Colonic mucosa (tissue), 4 donors: ENCODE measurements at regions not wholly inside any gene's neighbourhood (a gene's known extent, or its start where the extent isn't known, plus 50 kb on each side); places are given as distances from the start of the nearest gene placed in this dataset.
"Not testable (repeated sequence)": the region's sequence is repeated elsewhere in the genome, so short reads cannot be mapped to it uniquely, and the experiment has no call there.

Experiments
- DNase-seq: peaks from one replicate; pipeline ENCODE4 v3.0.0-alpha.2; 2020
- H3K27ac ChIP-seq: fragments of 200-600 bp; one replicate; pipeline ENCODE4 v1.8.0; 2021
- H3K27me3 ChIP-seq: fragments of 200-600 bp; one replicate; pipeline ENCODE4 v1.8.0; 2021
- H3K36me3 ChIP-seq: fragments of 200-600 bp; one replicate; pipeline ENCODE4 v1.8.0; 2021
- H3K4me1 ChIP-seq: fragments of 200-600 bp; one replicate; pipeline ENCODE4 v1.8.0; 2021; ENCODE audit warnings: mild to moderate bottlenecking
- H3K4me3 ChIP-seq: fragments of 200-600 bp; one replicate; pipeline ENCODE4 v1.8.0; 2021
- H3K9ac ChIP-seq, 2 donors: one replicate each; pipeline ENCODE4 v1.7.0; 2013; ENCODE audit warnings: control low read depth in 2 of 2, low read depth in 2 of 2, low read length in 2 of 2
- H3K9me3 ChIP-seq: fragments of 200-600 bp; one replicate; pipeline ENCODE4 v1.8.0; 2021
- CTCF ChIP-seq: fragments of 200-600 bp; IDR thresholded peaks from one replicate; pipeline ENCODE4 v1.8.0; 2022; ENCODE audit warnings: antibody characterized with exemption, mild to moderate bottlenecking
- intact Hi-C: fragments of 100-400 bp; cut with DNase I; formaldehyde crosslinking; loops from one replicate; pipeline ENCODE4 v1.14.1; 2022
- donor health status: healthy.
- donor health status: DM: no; HTN: no; CAD: no.
- donor health status: DM: no; HTN: no; CAD: no.

- Histone ChIP-seq H3K27ac (no peak overlapping the region), H3K36me3 (no peaks in the 10 kb centered on the region), H3K4me3 (no peak overlapping the region), H3K27me3 (no peaks in the 10 kb centered on the region), H3K9me3 (no peaks in the 10 kb centered on the region), H3K9ac (no peak overlapping the region), H3K4me1 (no peaks in the 10 kb centered on the region)
- DNase-seq = no peak
- intact Hi-C loops = no loop called here
- no peak for TF ChIP-seq CTCF
Observed at GRCh38 chr2:180698668-180699067, 281.7 kb upstream of the UBE2E3 start.

- H3K36me3 ChIP-seq = no peaks in the 10 kb centered on the region
- no peak overlapping the region for H3K27ac ChIP-seq
- H3K4me1 ChIP-seq = no peaks in the 10 kb centered on the region
- no peak for TF ChIP-seq CTCF
- intact Hi-C loops = no loop called here
- H3K4me3 ChIP-seq = no peak overlapping the region
- DNase-seq = no peak
- no peaks in the 10 kb centered on the region for H3K27me3 ChIP-seq
- H3K9me3 ChIP-seq = no peaks in the 10 kb centered on the region
- H3K9ac ChIP-seq = no peak overlapping the region
Observed at GRCh38 chr2:180695586-180696401, 284.6 kb upstream of the UBE2E3 start.

- no peaks in the 10 kb centered on the region for H3K36me3 ChIP-seq
- H3K9me3 ChIP-seq = no peaks in the 10 kb centered on the region
- no peak for DNase-seq
- H3K27ac ChIP-seq = no peak overlapping the region
- intact Hi-C loops = no loop called here
- no peak for TF ChIP-seq CTCF
- no peaks in the 10 kb centered on the region for H3K4me1 ChIP-seq
- no peak overlapping the region for H3K4me3 ChIP-seq
- H3K9ac ChIP-seq = no peak overlapping the region
- no peaks in the 10 kb centered on the region for H3K27me3 ChIP-seq
Observed at GRCh38 chr2:180694445-180695421, 285.7 kb upstream of the UBE2E3 start.

GRCh38 chr2:180692322-180692721 lies 288.1 kb upstream of the UBE2E3 start:
- H3K9me3 ChIP-seq = no peaks in the 10 kb centered on the region
- no peak for DNase-seq
- H3K4me3 ChIP-seq = no peak overlapping the region
- intact Hi-C loops = no loop called here
- no peaks in the 10 kb centered on the region for H3K4me1 ChIP-seq
- no peaks in the 10 kb centered on the region for H3K36me3 ChIP-seq
- H3K27me3 ChIP-seq = no peaks in the 10 kb centered on the region
- no peak overlapping the region for H3K9ac ChIP-seq
- no peak overlapping the region for H3K27ac ChIP-seq
- TF ChIP-seq CTCF = no peak

- H3K36me3 ChIP-seq, H3K9ac ChIP-seq, H3K27me3 ChIP-seq, H3K4me3 ChIP-seq, H3K9me3 ChIP-seq, intact Hi-C loops, H3K4me1 ChIP-seq, H3K27ac ChIP-seq, DNase-seq: not testable (repeated sequence)
Observed at GRCh38 chr2:180691855-180692223, 288.6 kb upstream of the UBE2E3 start.

- H3K27me3 ChIP-seq, H3K9ac ChIP-seq, H3K4me1 ChIP-seq, intact Hi-C loops, H3K4me3 ChIP-seq, H3K27ac ChIP-seq, DNase-seq, H3K9me3 ChIP-seq, H3K36me3 ChIP-seq: not testable (repeated sequence)
Observed at GRCh38 chr2:180691186-180691854, 289.1 kb upstream of the UBE2E3 start.
